Posterior cingulate gyrus (tissue), 11 donors: ENCODE measurements at regions not wholly inside any gene's neighbourhood (a gene's known extent, or its start where the extent isn't known, plus 50 kb on each side); places are given as distances from the start of the nearest gene placed in this dataset.
"Not testable (repeated sequence)": the region's sequence is repeated elsewhere in the genome, so short reads cannot be mapped to it uniquely, and the experiment has no call there.

Experiments
- DNase-seq, 10 donors: peaks; one replicate each; pipeline versions ENCODE4 v3.0.0 to v3.0.0-alpha.2; 2020 to 2021; ENCODE audit warnings: mixed read lengths in 3 of 10
- intact Hi-C: fragments of 100-400 bp; cut with DNase I; formaldehyde crosslinking; loops from one replicate; pipeline ENCODE4 v1.15.1; 2023

DNA sequence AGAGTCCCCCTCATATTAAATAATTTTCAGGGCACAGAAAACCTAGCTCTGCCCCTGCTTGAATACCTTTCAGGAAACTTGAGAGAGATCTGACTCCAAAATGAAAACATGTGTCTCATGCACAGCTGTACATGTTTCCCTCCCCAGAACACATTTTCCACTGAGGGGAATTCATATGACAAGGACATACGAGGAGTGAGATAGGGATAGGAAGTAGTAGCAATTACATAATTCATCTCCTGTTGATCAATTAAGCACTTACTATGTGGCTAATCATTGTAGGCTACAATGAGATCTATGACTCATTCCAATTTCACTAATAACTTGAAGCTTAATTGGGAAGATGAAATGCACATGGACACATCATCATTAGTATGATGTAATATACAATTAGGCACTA, 302.1 kb downstream of the PCDH11X start:
- DNase-seq, intact Hi-C loops: not testable (repeated sequence)

- intact Hi-C loops, DNase-seq: not testable (repeated sequence)
Observed at GRCh38 chrX:92090756-92091155, 311.6 kb downstream of the PCDH11X start.

- DNase-seq, intact Hi-C loops: not testable (repeated sequence)
Observed at GRCh38 chrX:92098136-92098535, 319.0 kb downstream of the PCDH11X start.

DNA sequence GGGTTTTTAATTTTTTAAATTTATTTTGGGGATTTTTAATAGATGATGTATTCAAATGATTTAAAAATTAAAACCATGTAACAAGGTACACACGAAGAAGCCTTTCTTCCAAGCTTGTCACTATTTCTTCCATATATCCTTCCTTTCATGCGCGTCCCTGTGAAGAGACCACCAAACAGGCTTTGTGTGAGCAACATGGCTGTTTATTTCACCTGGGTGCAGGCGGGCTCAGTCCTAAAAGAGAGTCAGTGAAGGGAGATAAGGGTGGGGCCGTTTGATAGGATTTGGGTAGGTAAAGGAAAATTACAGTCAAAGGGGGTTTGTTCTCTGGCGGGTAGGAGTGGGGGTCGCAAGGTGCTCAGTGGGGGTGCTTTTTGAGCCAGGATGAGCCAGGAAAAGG, 320.9 kb downstream of the PCDH11X start:
- intact Hi-C loops, DNase-seq: not testable (repeated sequence)

GRCh38 chrX:92105693-92106092, 326.5 kb downstream of the PCDH11X start:
- DNase-seq, intact Hi-C loops: not testable (repeated sequence)

- intact Hi-C loops, DNase-seq: not testable (repeated sequence)
Observed at GRCh38 chrX:92106671-92107070, 327.5 kb downstream of the PCDH11X start.

DNA sequence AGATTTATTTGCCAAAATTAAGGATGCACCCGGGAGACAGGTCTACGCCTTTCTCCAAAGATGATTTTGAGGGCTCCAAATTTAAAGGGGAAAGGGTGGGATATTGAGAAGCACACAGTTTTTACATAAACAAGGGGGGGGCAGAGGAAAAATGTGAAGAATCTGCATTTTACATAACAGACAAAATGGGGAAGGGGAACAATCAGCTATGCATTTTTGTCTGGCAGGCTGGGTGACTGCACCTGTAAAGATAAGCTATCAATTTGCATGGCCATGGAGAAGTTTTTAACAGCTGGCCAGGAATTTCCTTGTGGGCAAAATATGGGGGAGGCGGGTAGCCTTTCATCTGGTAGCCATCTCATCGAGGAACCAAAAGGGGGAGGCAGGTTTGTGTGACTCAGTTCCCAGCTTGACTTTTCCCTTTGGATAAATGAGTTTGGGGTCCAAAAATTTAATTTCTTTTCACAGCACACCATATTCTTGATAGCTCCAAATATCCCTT, 331.3 kb downstream of the PCDH11X start:
- DNase-seq, intact Hi-C loops: not testable (repeated sequence)

GRCh38 chrX:92117701-92118100, 338.5 kb downstream of the PCDH11X start:
- intact Hi-C loops, DNase-seq: not testable (repeated sequence)

DNA sequence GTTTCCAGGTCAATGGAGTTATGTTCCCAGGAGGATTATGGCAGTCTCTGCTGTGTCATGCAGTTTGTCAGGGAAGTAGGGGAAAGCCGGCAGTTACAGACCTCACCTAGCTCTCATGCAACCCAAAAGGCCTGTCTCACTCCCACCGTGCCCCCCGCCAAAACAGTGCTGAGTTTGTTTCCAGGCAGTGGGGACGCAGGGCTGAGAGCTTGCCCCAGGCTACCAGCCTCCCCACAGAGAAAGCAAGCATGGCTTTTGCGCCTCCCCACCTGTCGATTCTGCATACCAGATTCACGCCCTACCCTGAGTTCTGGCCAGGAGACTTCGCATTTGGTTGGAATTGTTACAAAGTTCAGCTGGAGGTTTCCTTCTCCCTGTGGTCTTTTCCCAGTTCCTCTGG, 383.9 kb downstream of the PCDH11X start:
- DNase-seq, intact Hi-C loops: not testable (repeated sequence)

- intact Hi-C loops = no loop called here
- no peak for DNase-seq
Observed at GRCh38 chrX:92209936-92210335, 430.8 kb downstream of the PCDH11X start.

DNA sequence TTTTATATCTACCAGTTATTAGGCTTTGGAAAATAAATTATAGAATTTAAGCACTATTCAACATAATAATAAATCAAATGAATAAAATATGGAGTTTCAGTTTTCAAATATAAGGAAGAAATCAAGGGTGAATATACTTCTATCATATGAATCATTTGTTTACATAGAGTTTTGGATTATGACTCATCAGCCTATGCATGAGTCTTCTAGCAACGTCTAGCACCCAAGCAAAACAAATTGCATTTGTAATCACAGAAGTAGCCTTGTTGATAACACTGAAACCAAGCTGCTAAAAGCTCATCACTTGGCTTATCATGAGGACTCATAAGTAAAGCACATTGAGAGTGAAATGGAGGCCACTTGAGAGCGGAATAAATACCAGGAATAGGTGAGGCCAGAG, 434.6 kb downstream of the PCDH11X start:
- intact Hi-C loops = no loop called here
- no peak for DNase-seq

GRCh38 chrX:92215011-92215410, 435.8 kb downstream of the PCDH11X start:
- DNase-seq = peak in 1 of 10 donors; percentile 82
- intact Hi-C loops = not testable (repeated sequence)

DNA sequence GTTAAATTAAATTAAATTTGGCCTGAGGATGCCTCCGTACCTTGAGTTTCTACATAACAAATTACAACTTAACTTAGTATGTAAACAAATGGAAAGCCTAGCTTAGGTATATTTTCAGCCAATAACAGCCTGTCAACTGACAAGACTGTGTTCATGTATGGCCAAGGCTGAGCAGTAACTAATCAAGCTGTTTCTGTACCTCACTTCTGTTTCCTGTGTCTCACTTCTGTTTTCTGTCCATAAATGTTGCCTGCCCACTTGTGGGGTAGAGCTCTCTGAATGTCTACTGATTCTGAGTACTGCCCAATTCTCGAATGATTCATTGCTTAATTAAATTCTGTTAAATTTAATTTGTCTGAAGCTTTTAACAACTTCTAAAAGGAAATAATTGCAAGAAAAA, 445.2 kb downstream of the PCDH11X start:
- intact Hi-C loops = no loop called here
- DNase-seq = no peak

- no peak for DNase-seq
- intact Hi-C loops = no loop called here
Observed at GRCh38 chrX:92230628-92231027, 451.5 kb downstream of the PCDH11X start.

DNA sequence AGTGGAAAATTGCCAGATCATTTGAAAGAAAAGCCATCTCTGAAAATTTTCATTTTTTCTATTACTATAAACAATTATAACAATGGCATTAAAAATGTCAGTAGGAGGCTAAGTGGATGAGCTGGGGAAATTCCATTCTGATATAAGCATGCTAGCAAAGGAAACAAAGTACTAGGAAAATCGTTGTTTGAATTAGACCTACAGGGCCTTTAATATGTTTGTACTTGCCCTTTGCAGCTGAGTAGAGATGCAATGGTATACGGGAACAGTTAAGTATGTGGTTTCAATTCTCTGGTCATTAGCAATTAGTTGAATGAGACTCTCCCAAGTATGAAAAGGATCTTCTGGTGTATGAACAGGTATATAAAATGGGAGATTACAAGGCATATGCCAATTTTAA, 452.2 kb downstream of the PCDH11X start:
- DNase-seq = no peak
- intact Hi-C loops = no loop called here

GRCh38 chrX:92232182-92232581, 453.0 kb downstream of the PCDH11X start:
- intact Hi-C loops = no loop called here
- DNase-seq = no peak

- no peak for DNase-seq
- intact Hi-C loops = no loop called here
Observed at GRCh38 chrX:92241249-92241648, 462.1 kb downstream of the PCDH11X start.

DNA sequence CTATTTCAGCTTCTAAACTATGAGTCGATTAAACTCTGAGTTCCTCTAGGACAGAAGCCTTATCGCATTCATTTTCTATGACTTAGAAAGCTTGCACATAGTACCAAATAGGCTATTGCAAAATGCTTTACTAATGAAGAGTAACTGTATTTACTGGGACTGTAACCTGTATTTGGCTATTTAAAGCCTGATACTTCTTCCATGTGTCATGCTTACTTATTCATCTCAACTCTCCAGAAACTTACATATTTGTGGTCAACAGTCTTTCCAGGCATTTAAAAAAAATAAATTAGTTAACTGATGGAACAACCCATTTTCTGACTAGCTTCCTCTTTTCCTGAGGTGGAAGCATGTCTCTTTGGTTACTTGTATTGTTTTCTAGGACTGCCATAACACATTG, 467.9 kb downstream of the PCDH11X start:
- intact Hi-C loops = no loop called here
- DNase-seq = no peak

GRCh38 chrX:92249125-92249524, 469.9 kb downstream of the PCDH11X start:
- no peak for DNase-seq
- intact Hi-C loops = no loop called here

GRCh38 chrX:92260102-92260501, 480.9 kb downstream of the PCDH11X start:
- DNase-seq = peak in 1 of 10 donors; percentile 41
- intact Hi-C loops = no loop called here

DNA sequence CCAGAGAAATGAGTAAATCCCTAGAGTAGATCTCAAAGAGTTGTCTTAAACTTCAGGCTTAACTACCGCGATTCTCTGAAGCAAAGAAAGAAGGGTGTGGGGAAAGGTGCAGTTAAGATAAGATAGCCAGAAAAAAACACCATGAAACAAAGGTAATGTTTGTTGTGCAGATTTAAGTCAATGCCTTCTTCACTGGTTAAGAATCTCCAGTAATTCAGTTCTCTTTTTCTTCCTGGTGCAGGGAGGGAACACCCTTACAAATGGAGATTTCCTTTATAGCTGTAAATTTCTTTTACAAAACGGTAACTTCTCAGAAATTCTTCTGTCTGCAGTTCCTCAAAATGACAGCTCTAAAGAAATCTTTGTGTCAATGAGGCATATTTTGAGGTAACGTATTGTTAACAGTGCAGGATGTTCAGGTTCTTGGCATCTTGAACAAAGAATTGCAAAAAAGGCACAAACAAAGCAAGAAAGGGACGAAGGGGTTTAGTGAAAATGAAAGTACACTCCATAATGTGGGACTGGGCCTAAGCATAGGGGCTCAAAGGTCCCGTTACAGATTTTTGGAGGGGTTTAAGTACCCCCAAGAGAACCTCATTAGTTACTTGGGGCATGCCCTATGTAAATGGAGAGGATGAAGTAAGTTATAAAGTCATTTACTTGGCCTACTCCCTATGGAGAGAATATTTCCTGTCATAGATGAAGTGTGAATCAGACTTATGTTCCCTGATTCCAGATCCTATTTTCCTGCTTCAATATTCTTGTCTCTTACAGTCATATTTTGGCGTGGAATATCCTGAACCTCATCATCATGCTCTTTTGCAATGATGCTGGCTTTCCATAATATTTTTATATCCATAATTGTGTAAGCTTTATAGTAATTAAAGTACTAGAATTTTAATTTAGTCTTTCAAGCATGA, 492.0 kb downstream of the PCDH11X start:
- DNase-seq = no peak
- intact Hi-C loops = no loop called here

- intact Hi-C loops, DNase-seq: not testable (repeated sequence)
Observed at GRCh38 chrX:92278556-92278955, 499.4 kb downstream of the PCDH11X start.
